ENCODE measurements at regions not wholly inside any gene's neighbourhood (a gene's known extent, or its start where the extent isn't known, plus 50 kb on each side); places are given as distances from the start of the nearest gene placed in this dataset.

GRCh38 chr1:5435414-5435813 is 556.8 kb downstream of the NPHP4 start:
- no peak for TF ChIP-seq TAF1 (IDR thresholded peaks at IDR 0.05; ENCODE audit: low read depth)
- TF ChIP-seq CEBPB (IDR thresholded peaks at IDR 0.05), result no peak
- no peak for TF ChIP-seq CREB1 (IDR thresholded peaks at IDR 0.05; ENCODE audit: low read depth)
- no peak for TF ChIP-seq TCF12 (IDR thresholded peaks at IDR 0.05; ENCODE audit: low read depth)
- no peak for TF ChIP-seq NFIC (IDR thresholded peaks at IDR 0.05)
- no peak for TF ChIP-seq MAX (IDR thresholded peaks at IDR 0.05)
- TF ChIP-seq EP300 (IDR thresholded peaks at IDR 0.05; ENCODE audit: borderline replicate concordance), result no peak
- TF ChIP-seq REST (IDR thresholded peaks at IDR 0.05; ENCODE audit: low read depth), result no peak
- no peak for TF ChIP-seq YY1 (IDR thresholded peaks at IDR 0.05; ENCODE audit: low read depth)
- no peak for TF ChIP-seq FOXM1 (IDR thresholded peaks at IDR 0.05; ENCODE audit: borderline replicate concordance, low read depth)
- no peak for TF ChIP-seq RAD21 (IDR thresholded peaks at IDR 0.05; ENCODE audit: low read depth)
- no peak for TF ChIP-seq ZBTB7A (IDR thresholded peaks at IDR 0.05; ENCODE audit: low read depth)
- no peak for TF ChIP-seq TEAD4 (IDR thresholded peaks at IDR 0.05)
- TF ChIP-seq EGR1 (IDR thresholded peaks at IDR 0.05), result no peak

DNA sequence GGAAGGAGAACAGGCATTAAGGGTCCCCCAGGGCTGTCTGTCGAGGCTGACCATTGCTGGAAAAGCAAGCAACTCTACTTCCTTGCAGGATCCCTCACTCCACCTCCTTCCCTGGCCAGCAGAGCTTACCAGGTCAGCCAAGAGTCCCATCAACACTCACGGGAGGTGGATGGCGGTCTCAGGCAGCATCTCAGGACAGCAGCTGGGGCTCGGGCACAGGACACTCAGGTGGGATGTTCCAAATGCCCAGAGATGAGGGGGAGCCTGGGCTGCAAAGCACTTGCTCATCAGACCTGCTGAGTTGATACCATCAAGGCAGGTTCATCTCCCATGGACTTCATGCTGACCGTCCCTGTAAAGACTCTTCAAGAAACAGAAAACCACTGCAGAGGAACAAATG is 559.8 kb downstream of the NPHP4 start:
- TF ChIP-seq RAD21 (IDR thresholded peaks at IDR 0.05; ENCODE audit: low read depth) (no peak), EP300 (IDR thresholded peaks at IDR 0.05; ENCODE audit: borderline replicate concordance) (no peak), ZBTB7A (IDR thresholded peaks at IDR 0.05; ENCODE audit: low read depth) (no peak), TCF12 (IDR thresholded peaks at IDR 0.05; ENCODE audit: low read depth) (no peak), MAX (IDR thresholded peaks at IDR 0.05) (no peak), YY1 (IDR thresholded peaks at IDR 0.05; ENCODE audit: low read depth) (no peak), REST (IDR thresholded peaks at IDR 0.05; ENCODE audit: low read depth) (no peak), USF1 (IDR thresholded peaks at IDR 0.05) (no peak), TEAD4 (IDR thresholded peaks at IDR 0.05) (no peak), CREB1 (IDR thresholded peaks at IDR 0.05; ENCODE audit: low read depth) (no peak), EGR1 (IDR thresholded peaks at IDR 0.05) (no peak), TAF1 (IDR thresholded peaks at IDR 0.05; ENCODE audit: low read depth) (no peak), CEBPB (IDR thresholded peaks at IDR 0.05) (no peak), FOXM1 (IDR thresholded peaks at IDR 0.05; ENCODE audit: borderline replicate concordance, low read depth) (no peak), NFIC (IDR thresholded peaks at IDR 0.05) (no peak)

DNA sequence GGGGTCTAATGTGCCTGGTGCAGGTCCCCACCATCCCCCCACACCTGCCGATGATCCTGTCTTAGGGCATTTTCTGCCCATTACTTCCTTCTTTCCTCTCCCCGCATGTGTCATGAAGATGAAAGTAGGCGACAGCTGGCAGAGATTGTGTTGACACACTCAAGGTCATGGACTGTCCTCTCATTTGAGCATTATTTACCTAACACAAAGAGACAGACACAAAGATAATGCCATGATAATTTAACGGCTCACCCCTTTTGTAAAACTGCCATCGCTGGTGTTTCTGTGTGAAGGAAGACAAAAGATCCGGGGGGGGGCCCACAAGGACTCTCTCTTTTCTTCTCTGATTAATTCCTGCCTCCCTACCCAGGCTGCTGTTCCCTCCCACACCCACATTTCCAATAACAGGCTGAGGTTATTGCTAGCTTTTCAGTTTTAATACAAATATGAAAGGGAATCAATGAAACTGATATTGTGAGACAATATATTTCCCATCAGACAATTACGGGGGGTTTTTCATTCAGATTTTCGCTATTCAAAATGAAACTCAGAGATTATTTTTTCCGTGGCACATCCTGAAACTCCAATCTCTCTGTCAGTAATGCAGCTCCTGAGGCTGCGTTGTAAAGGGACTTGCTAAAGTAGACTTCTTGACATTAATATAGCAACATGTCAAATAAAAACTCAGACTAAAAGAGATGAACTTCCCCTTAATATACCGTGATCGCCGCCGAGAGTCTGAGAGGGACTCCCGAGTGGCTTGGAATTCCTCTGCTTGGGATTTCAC is 561.1 kb downstream of the NPHP4 start:
- no peak for TF ChIP-seq NFIC (IDR thresholded peaks at IDR 0.05)
- TF ChIP-seq ZBTB7A (IDR thresholded peaks at IDR 0.05; ENCODE audit: low read depth), result no peak
- TF ChIP-seq MAX (IDR thresholded peaks at IDR 0.05), result no peak
- no peak for TF ChIP-seq USF1 (IDR thresholded peaks at IDR 0.05)
- TF ChIP-seq YY1 (IDR thresholded peaks at IDR 0.05; ENCODE audit: low read depth), result no peak
- no peak for TF ChIP-seq REST (IDR thresholded peaks at IDR 0.05; ENCODE audit: low read depth)
- TF ChIP-seq CEBPB (IDR thresholded peaks at IDR 0.05), result no peak
- no peak for TF ChIP-seq TCF12 (IDR thresholded peaks at IDR 0.05; ENCODE audit: low read depth)
- TF ChIP-seq TAF1 (IDR thresholded peaks at IDR 0.05; ENCODE audit: low read depth), result no peak
- no peak for TF ChIP-seq EGR1 (IDR thresholded peaks at IDR 0.05)
- TF ChIP-seq CREB1 (IDR thresholded peaks at IDR 0.05; ENCODE audit: low read depth), result no peak
- no peak for TF ChIP-seq RAD21 (IDR thresholded peaks at IDR 0.05; ENCODE audit: low read depth)
- no peak for TF ChIP-seq FOXM1 (IDR thresholded peaks at IDR 0.05; ENCODE audit: borderline replicate concordance, low read depth)
- TF ChIP-seq TEAD4 (IDR thresholded peaks at IDR 0.05), result no peak
- TF ChIP-seq EP300 (IDR thresholded peaks at IDR 0.05; ENCODE audit: borderline replicate concordance), result no peak

Measured in Ishikawa (cell line).